IMR-90 (cell line): ENCODE measurements at regions not wholly inside any gene's neighbourhood (a gene's known extent, or its start where the extent isn't known, plus 50 kb on each side); places are given as distances from the start of the nearest gene placed in this dataset.

Experiments
- CTCF ChIP-seq: conservative IDR thresholded peaks from 2 replicates; pipeline ENCODE4 v1.5.1; 2012; ENCODE audit warnings: mild to moderate bottlenecking, low read depth, low read length, improper control_type of control experiment
- FOS ChIP-seq: fragments of 150-350 bp; IDR thresholded peaks from 2 replicates; pipeline ENCODE4 v1.6.1; 2016; ENCODE audit warnings: low read depth, low read length
- MAFK ChIP-seq: IDR thresholded peaks from 2 replicates; pipeline ENCODE4 v1.6.1; 2012; ENCODE audit warnings: low read depth, low read length, improper control_type of control experiment
- MXI1 ChIP-seq: IDR thresholded peaks from 2 replicates; pipeline ENCODE4 v1.6.1; 2012; ENCODE audit warnings: low read depth, mild to moderate bottlenecking, low read length, moderate library complexity, borderline replicate concordance
- NFE2L2 ChIP-seq: fragments of 150-350 bp; IDR thresholded peaks from 2 replicates; pipeline ENCODE4 v1.6.1; 2016; ENCODE audit warnings: low read depth, mild to moderate bottlenecking, low read length
- POLR2A ChIP-seq: IDR thresholded peaks from 2 replicates; pipeline ENCODE4 v1.6.1; 2012; ENCODE audit warnings: mild to moderate bottlenecking, low read depth, low read length
- RAD21 ChIP-seq: IDR thresholded peaks from 2 replicates; pipeline ENCODE4 v1.6.1; 2012; ENCODE audit warnings: low read length, improper control_type of control experiment
- USF2 ChIP-seq: fragments of 150-350 bp; IDR thresholded peaks from 2 replicates; pipeline ENCODE4 v1.6.1; 2017; ENCODE audit warnings: mild to moderate bottlenecking, antibody characterized with exemption, low read length, low read depth

GRCh38 chr3:63128380-63128779, 149.7 kb upstream of the SYNPR start:
- TF ChIP-seq CTCF: no peak
- no peak for TF ChIP-seq MAFK
- no peak for TF ChIP-seq FOS
- TF ChIP-seq POLR2A: no peak
- no peak for TF ChIP-seq RAD21
- TF ChIP-seq MXI1: no peak
- TF ChIP-seq USF2: no peak
- no peak for TF ChIP-seq NFE2L2
